CD4-positive, alpha-beta T cell (primary cell): ENCODE measurements at regions not wholly inside any gene's neighbourhood (a gene's known extent, or its start where the extent isn't known, plus 50 kb on each side); places are given as distances from the start of the nearest gene placed in this dataset.

Source experiments
- ATAC-seq: fragments of 200-7000 bp; cut with Tn5 transposase; one replicate; pipeline ENCODE4 v1.10.0; 2022; ENCODE audit warnings: mild to moderate bottlenecking; ENCODE audit not compliant: poor library complexity
- CTCF ChIA-PET: fragments of 350-600 bp; sonication (Branson Sonifier 250); formaldehyde crosslinking; loops from one replicate; lab custom pipeline; 2021; ENCODE audit warnings: antibody characterized with exemption, inconsistent platforms; lab: Charles Lee
- POLR2A ChIA-PET: fragments of 350-600 bp; sonication (Branson Sonifier 250); formaldehyde crosslinking; loops from one replicate; lab custom pipeline; 2021; ENCODE audit warnings: antibody characterized with exemption, inconsistent platforms; lab: Charles Lee
- DNase-seq, 14 experiments: peaks; one replicate each; pipeline ENCODE4 v3.0.0-alpha.2; 2013 to 2020; ENCODE audit warnings: mixed read lengths in 2 of 14
- H3K27ac ChIP-seq, 2 donors: one replicate each; pipeline versions ENCODE4 v1.5.1 to v1.7.0; 2013; ENCODE audit warnings: low read length in 2 of 2, low read depth in 1 of 2, mild to moderate bottlenecking in 1 of 2
- H3K27me3 ChIP-seq, 2 experiments: 1 replicate in 1 of 2; 2 replicates in 1 of 2; pipeline versions ENCODE4 v1.6.1 to v1.7.0; 2013; ENCODE audit warnings: low read length in 2 of 2, control low read depth in 1 of 2, mild to moderate bottlenecking in 1 of 2, moderate library complexity in 1 of 2; ENCODE audit not compliant: insufficient read depth in 2 of 2, control insufficient read depth in 1 of 2
- H3K36me3 ChIP-seq: one replicate; pipeline ENCODE4 v1.6.1; 2013; ENCODE audit warnings: low read length, control low read depth; ENCODE audit not compliant: insufficient read depth
- H3K4me1 ChIP-seq: one replicate; pipeline ENCODE4 v1.6.1; 2013; ENCODE audit warnings: low read length, control low read depth; ENCODE audit not compliant: insufficient read depth
- H3K4me3 ChIP-seq: one replicate; pipeline ENCODE4 v1.5.1; 2013; ENCODE audit warnings: mild to moderate bottlenecking, low read length, moderate library complexity
- H3K9me3 ChIP-seq, 2 experiments: 1 replicate in 1 of 2; 2 replicates in 1 of 2; pipeline versions ENCODE4 v1.6.1 to v1.7.0; 2013; ENCODE audit warnings: low read length in 2 of 2, mild to moderate bottlenecking in 2 of 2, control low read depth in 1 of 2, moderate library complexity in 1 of 2; ENCODE audit not compliant: control insufficient read depth in 1 of 2, insufficient read depth in 1 of 2
- H3K27ac Mint-ChIP-seq: one replicate; pipeline ENCODE4 v1.8.0; 2020; ENCODE audit warnings: mixed read lengths
- H3K27me3 Mint-ChIP-seq: one replicate; pipeline ENCODE4 v1.8.0; 2021; ENCODE audit warnings: mixed read lengths
- H3K36me3 Mint-ChIP-seq: one replicate; pipeline ENCODE4 v1.8.0; 2021; ENCODE audit warnings: low read depth, mixed read lengths
- H3K4me1 Mint-ChIP-seq: one replicate; pipeline ENCODE4 v1.8.0; 2021; ENCODE audit warnings: low read depth, mixed read lengths
- H3K4me3 Mint-ChIP-seq: one replicate; pipeline ENCODE4 v1.8.0; 2020; ENCODE audit warnings: mild to moderate bottlenecking, mixed read lengths
- H3K9me3 Mint-ChIP-seq: one replicate; pipeline ENCODE4 v1.8.0; 2020; ENCODE audit warnings: mixed read lengths
- intact Hi-C, 2 experiments: fragments of 100-400 bp; cut with DNase I in 1 of 2; cut with micrococcal nuclease in 1 of 2; formaldehyde crosslinking; loops; one replicate each; pipeline versions ENCODE4 v1.15.1 to v1.9.0; 2023 to 2025; cut with DNase I, micrococcal nuclease
- TF ChIP-seq, protein P1 (sequence below): fragments of 200-600 bp; IDR thresholded peaks from one replicate; pipeline ENCODE4 v1.8.0; 2022; ENCODE audit warnings: antibody characterized with exemption, mild to moderate bottlenecking

DNA sequence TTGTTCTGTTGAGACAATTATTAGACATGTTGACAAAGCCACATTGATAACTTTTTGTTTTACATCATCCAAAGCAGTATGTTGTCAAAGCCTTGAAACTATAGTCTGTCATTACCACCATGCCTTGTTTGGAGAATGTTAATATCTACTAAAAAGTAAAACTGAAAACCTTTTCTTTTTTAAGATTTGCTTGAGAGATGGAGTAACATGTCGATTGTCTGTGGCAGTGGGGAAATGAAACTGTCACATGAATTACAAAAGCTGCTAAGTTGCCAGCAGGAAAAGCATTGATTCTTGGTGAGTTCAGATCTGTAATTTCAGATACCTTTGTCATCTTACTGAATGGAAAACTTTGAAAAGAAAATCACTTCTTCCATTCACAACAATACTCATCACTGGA lies 69.1 kb downstream of the TFPI2 start:
- Mint-ChIP-seq H3K27me3 (no peaks in the 10 kb centered on the region), H3K4me3 (no peak overlapping the region), H3K36me3 (no peaks in the 10 kb centered on the region), H3K9me3 (no peaks in the 10 kb centered on the region), H3K27ac (no peak overlapping the region), H3K4me1 (no peaks in the 10 kb centered on the region)
- no peak for ATAC-seq
- ChIA-PET POLR2A (no interaction called here), CTCF (interaction anchor here (1.2 kb wide), 1 partner anchor 118 kb away, joined by 3 read pairs; no protein-coding TSS in a partner anchor)
- TF ChIP-seq, protein P1, sequence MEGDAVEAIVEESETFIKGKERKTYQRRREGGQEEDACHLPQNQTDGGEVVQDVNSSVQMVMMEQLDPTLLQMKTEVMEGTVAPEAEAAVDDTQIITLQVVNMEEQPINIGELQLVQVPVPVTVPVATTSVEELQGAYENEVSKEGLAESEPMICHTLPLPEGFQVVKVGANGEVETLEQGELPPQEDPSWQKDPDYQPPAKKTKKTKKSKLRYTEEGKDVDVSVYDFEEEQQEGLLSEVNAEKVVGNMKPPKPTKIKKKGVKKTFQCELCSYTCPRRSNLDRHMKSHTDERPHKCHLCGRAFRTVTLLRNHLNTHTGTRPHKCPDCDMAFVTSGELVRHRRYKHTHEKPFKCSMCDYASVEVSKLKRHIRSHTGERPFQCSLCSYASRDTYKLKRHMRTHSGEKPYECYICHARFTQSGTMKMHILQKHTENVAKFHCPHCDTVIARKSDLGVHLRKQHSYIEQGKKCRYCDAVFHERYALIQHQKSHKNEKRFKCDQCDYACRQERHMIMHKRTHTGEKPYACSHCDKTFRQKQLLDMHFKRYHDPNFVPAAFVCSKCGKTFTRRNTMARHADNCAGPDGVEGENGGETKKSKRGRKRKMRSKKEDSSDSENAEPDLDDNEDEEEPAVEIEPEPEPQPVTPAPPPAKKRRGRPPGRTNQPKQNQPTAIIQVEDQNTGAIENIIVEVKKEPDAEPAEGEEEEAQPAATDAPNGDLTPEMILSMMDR: no peak
- Histone ChIP-seq H3K27me3 (no peaks in the 10 kb centered on the region), H3K9me3 (no peaks in the 10 kb centered on the region), H3K36me3 (no peaks in the 10 kb centered on the region), H3K27ac (no peak overlapping the region), H3K4me1 (no peaks in the 10 kb centered on the region), H3K4me3 (no peak overlapping the region)
- intact Hi-C loops: no loop called here
- DNase-seq: no peak

DNA sequence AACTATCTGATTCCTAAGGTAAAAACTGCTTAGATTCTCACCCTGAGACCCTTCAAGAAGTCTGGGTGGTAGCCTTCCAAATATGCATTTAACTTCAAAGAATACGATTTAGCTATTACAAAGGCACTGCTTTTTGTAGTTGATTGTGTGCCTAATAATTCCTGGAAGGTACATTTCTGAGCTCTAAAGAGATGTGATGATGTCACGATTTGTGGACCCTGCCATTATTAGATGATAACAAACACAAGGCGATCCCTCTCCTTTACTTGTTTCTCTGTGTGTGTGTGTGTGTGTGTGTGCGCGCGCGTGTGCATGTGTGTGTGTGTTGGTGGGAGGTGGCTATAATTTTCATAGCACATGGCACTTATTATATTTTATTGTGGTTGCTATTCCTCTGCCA lies 70.9 kb downstream of the TFPI2 start:
- H3K36me3 Mint-ChIP-seq: no peaks in the 10 kb centered on the region
- POLR2A ChIA-PET: no interaction called here

DNA sequence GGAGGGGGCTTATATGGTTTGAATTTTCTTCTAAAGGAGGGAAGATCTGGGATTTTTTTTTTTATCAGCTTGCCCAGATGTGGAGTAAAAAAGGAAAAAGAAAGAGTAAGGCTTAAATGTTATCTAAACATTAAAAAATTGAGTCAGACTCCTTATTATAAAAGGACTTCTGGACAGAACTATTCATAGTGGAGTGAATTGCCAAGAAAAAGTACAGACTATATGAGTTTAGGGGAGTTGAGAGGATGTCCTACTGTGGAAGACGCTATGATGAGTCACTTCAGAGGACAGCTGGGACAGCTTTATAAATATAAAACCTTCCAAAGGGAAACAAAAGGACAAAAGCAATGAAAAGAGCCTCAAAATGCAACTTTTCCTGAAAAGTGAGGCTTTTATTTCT lies 73.0 kb downstream of the TFPI2 start:
- CTCF ChIA-PET: no interaction called here
- H3K9me3 ChIP-seq: no peaks in the 10 kb centered on the region
- intact Hi-C loops: no loop called here
- Mint-ChIP-seq H3K27me3 (no peaks in the 10 kb centered on the region), H3K27ac (no peak overlapping the region), H3K36me3 (no peaks in the 10 kb centered on the region), H3K4me3 (no peak overlapping the region), H3K9me3 (no peaks in the 10 kb centered on the region), H3K4me1 (no peaks in the 10 kb centered on the region)
- no peak overlapping the region for H3K4me3 ChIP-seq
- H3K27me3 ChIP-seq: no peaks in the 10 kb centered on the region
- POLR2A ChIA-PET: no interaction called here
- no peaks in the 10 kb centered on the region for H3K36me3 ChIP-seq
- DNase-seq (no peak), ATAC-seq (no peak)
- H3K4me1 ChIP-seq: no peaks in the 10 kb centered on the region
- no peak overlapping the region for H3K27ac ChIP-seq
- TF ChIP-seq, protein P1: no peak

More for the DNA sequence above, 70.9 kb downstream of the TFPI2 start:
- Histone ChIP-seq H3K36me3 (no peaks in the 10 kb centered on the region), H3K27me3 (no peaks in the 10 kb centered on the region), H3K4me3 (no peak overlapping the region), H3K27ac (no peak overlapping the region), H3K4me1 (no peaks in the 10 kb centered on the region), H3K9me3 (no peaks in the 10 kb centered on the region)
- Mint-ChIP-seq H3K27me3 (no peaks in the 10 kb centered on the region), H3K4me3 (no peak overlapping the region), H3K27ac (no peak overlapping the region), H3K4me1 (no peaks in the 10 kb centered on the region), H3K9me3 (no peaks in the 10 kb centered on the region)
- TF ChIP-seq, protein P1: no peak
- ATAC-seq (no peak), DNase-seq (no peak)
- intact Hi-C loops: no loop called here
- CTCF ChIA-PET: no interaction called here
